ENCODE measurements at regions not wholly inside any gene's neighbourhood (a gene's known extent, or its start where the extent isn't known, plus 50 kb on each side); places are given as distances from the start of the nearest gene placed in this dataset.

DNA sequence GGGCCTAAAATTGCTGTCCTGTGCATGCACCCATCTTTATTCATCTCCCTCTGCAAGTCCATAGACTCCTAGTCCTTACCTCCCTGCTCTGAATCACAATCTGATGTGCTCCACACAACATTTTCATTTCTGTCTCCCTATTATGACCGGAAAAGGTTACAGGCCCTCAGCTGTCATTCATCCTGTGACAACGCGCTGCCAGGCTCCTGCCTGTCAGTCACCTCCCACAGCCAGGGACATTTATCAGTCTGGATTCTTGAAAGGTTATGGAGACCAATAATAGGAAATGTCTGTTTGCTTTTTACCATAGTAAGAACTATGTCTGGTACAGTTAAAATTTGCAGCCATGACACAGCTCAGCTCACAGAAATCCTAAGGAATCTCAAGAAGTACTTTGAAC is 197.1 kb downstream of the RDH14 start:
- Mint-ChIP-seq H3K4me1 (no peaks in the 10 kb centered on the region), H3K4me3 (no peak overlapping the region), H3K27ac (no peak overlapping the region), H3K36me3 (ENCODE audit: low read depth) (no peaks in the 10 kb centered on the region), H3K9me3 (no peaks in the 10 kb centered on the region), H3K27me3 (peaks cover 2% of the 10 kb centered on the region)
- no peak for ATAC-seq
- DNase-seq = no peak

DNA sequence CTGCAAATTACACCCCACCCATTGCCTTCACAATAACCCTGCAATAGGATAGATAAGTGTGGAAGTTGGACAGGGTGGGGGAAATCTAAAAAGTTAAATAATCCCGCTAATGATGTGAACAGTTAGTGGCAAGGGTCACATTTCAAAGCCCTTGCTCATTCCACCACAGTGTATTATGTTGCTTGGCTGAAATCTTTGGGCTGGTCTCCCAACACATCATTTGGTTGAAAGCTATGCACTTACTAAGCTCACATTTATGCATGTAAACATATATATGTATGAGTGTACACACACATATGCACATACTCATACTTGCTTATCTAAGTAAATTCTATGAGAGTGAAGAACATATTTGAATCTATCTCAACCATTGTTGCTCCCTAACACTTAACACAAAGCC is 197.8 kb downstream of the RDH14 start:
- Mint-ChIP-seq H3K27me3 (peaks cover 2% of the 10 kb centered on the region), H3K9me3 (no peaks in the 10 kb centered on the region)
- no peak for DNase-seq

DNA sequence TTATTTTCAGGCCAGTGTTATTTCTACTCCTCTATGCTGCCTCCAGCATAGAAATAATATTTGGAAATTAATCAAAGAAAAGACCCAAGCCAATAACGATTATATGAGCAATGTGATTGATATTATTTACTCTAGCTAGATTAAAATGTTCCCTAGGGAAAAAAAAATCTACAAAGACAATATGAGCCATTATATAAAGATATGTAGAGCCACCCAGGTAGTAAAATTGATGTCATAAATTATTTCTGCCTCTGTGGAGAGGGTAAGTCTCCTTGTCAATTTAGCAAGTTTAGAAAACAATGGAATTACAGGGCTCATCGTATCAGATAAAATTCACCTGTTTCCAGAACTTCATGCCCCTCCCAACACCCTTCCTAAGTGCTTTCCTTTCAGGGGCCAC is 202.9 kb downstream of the RDH14 start:
- H3K9me3 Mint-ChIP-seq = no peaks in the 10 kb centered on the region
- no peaks in the 10 kb centered on the region for H3K36me3 Mint-ChIP-seq (ENCODE audit: low read depth)
- ATAC-seq (no peak), DNase-seq (no peak)
- H3K27ac Mint-ChIP-seq = no peak overlapping the region
- peaks cover 2% of the 10 kb centered on the region for H3K27me3 Mint-ChIP-seq
- no peaks in the 10 kb centered on the region for H3K4me1 Mint-ChIP-seq
- H3K4me3 Mint-ChIP-seq = no peak overlapping the region

More for the DNA sequence above, 197.8 kb downstream of the RDH14 start:
- H3K27ac Mint-ChIP-seq = no peak overlapping the region
- H3K4me3 Mint-ChIP-seq = no peak overlapping the region
- no peaks in the 10 kb centered on the region for H3K36me3 Mint-ChIP-seq (ENCODE audit: low read depth)
- ATAC-seq = no peak
- H3K4me1 Mint-ChIP-seq = no peaks in the 10 kb centered on the region

DNA sequence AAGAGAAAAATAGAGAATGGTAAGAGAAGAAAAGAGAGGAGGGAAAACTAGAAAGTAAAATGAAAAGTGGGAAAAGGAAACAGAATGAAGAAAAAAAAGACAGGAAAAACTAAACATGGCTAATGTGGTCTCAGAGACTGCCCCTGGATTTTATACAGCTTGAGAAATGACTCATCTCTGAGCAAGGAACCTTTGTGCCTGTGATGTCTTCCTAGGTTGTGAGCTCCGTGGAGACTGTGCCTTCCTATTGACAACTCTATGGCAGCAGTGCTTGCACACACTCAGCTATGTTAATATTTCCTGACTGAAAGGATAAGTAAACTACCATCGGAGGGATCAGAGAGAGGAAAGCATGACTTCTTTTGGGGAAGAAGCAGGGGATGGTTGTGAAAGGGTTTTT is 203.8 kb downstream of the RDH14 start:
- Mint-ChIP-seq H3K36me3 (ENCODE audit: low read depth) (no peaks in the 10 kb centered on the region), H3K27ac (no peak overlapping the region), H3K27me3 (peaks cover 2% of the 10 kb centered on the region), H3K9me3 (no peaks in the 10 kb centered on the region), H3K4me1 (no peaks in the 10 kb centered on the region), H3K4me3 (no peak overlapping the region)
- no peak for ATAC-seq
- DNase-seq = no peak

DNA sequence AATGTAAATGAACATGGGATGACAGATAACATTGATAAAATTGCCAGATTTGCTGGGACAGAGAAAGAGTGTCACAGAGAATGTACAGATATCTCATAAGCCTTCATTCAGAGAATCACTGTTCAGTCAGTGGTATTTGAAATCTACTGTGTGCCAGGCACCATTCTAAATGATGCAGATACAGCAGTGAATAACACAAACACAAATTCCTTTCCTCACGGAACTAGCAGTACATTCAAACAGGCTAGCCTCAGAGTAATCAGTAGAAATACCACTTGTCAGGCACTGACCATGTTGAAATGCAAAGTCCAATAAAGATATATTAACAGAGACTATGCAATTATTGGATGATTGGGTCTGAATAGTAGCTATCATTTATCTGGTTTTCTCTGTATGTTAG is 211.0 kb downstream of the RDH14 start:
- Mint-ChIP-seq H3K36me3 (ENCODE audit: low read depth) (no peaks in the 10 kb centered on the region), H3K4me1 (no peaks in the 10 kb centered on the region), H3K27me3 (no peaks in the 10 kb centered on the region), H3K9me3 (no peaks in the 10 kb centered on the region), H3K4me3 (no peak overlapping the region), H3K27ac (no peak overlapping the region)
- no peak for DNase-seq
- ATAC-seq = no peak

DNA sequence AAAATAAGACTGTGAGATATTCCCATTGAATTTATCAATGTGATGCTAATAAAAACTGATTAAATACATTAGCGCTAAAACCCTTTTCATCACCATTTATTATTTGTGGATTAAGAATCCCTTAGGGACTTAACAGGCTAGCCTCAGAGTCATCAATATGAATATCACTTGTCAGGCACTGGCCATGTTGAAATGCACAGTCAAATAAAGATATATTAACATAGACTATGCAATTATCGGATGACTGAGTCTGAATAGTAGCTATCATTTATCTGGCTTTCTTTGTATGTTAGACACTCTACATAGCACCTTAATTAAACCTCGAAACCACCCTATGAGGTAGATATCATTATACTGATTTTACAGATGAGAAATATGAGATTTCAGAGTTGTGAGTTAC is 213.6 kb downstream of the RDH14 start:
- Mint-ChIP-seq H3K9me3 (peaks cover 9% of the 10 kb centered on the region), H3K36me3 (ENCODE audit: low read depth) (no peaks in the 10 kb centered on the region), H3K27ac (no peak overlapping the region), H3K4me3 (no peak overlapping the region), H3K4me1 (no peaks in the 10 kb centered on the region), H3K27me3 (peaks cover 2% of the 10 kb centered on the region)
- DNase-seq = no peak
- ATAC-seq = no peak

DNA sequence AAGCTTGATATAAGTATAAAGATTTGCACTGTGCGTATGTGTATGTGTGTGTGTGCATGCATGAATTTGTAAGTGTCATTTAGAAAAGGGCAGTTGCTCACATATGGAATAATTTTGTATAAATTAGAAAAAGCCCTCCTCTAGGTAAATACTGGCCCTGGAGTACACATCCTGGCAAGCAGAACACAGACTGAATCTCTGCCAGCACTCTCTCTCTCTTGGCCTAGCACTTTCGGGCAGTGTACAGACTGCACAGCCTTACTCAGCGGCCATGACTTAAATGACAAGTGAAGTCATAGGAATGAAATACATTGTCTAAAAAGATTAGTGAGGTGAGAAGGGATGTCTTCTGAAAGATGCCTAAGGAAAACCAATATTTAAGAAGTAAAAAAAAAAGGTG is 214.1 kb downstream of the RDH14 start:
- no peaks in the 10 kb centered on the region for H3K4me1 Mint-ChIP-seq
- H3K27ac Mint-ChIP-seq = no peak overlapping the region
- ATAC-seq (no peak), DNase-seq (no peak)
- H3K4me3 Mint-ChIP-seq = no peak overlapping the region
- no peaks in the 10 kb centered on the region for H3K36me3 Mint-ChIP-seq (ENCODE audit: low read depth)
- peaks cover 9% of the 10 kb centered on the region for H3K9me3 Mint-ChIP-seq
- H3K27me3 Mint-ChIP-seq = peaks cover 2% of the 10 kb centered on the region

DNA sequence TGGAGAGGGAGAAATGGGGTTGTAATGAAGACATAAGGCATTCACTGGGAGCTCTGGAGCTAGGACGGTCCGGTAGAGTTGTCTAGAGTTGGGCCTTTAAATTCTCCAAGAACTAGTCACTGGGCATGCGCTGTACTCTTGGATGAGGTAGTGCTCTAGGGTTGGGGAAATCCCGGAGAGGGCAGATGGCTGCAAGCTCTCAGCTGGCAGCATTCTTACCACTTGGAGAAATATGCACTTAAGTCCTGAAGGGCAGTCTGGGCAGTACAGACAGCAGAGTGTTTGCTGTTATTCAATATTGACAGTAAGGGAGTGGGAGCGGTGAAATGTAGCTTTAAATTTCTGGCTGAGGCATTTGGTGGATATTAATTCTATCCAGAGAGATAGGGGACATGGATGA is 214.6 kb downstream of the RDH14 start:
- Mint-ChIP-seq H3K27me3 (peaks cover 2% of the 10 kb centered on the region), H3K27ac (no peak overlapping the region)

DNA sequence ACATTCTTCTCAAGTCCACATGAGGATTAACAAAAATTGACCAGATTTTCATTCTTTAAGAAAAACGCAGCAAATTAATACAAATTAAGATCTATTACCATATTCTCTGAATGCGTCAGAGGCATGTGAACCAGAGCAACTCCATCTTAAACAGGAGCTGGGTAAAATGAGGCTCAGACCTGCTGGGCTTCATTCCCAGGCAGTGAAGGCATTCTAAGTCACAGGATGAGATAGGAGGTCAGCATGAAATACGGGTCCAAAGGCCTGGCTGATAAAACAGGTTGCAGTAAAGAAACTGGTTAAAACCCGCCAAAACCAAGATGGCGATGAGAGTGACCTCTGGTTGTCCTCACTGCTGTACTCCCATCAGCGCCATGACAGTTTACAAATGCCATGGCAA is 217.6 kb downstream of the RDH14 start:
- DNase-seq (no peak), ATAC-seq (no peak)
- Mint-ChIP-seq H3K36me3 (ENCODE audit: low read depth) (no peaks in the 10 kb centered on the region), H3K9me3 (peaks cover 9% of the 10 kb centered on the region), H3K27me3 (peaks cover 2% of the 10 kb centered on the region), H3K4me1 (no peaks in the 10 kb centered on the region), H3K4me3 (no peak overlapping the region), H3K27ac (no peak overlapping the region)

More for the DNA sequence above, 214.6 kb downstream of the RDH14 start:
- no peaks in the 10 kb centered on the region for H3K36me3 Mint-ChIP-seq (ENCODE audit: low read depth)
- DNase-seq (no peak), ATAC-seq (no peak)
- H3K9me3 Mint-ChIP-seq = peaks cover 9% of the 10 kb centered on the region
- no peak overlapping the region for H3K4me3 Mint-ChIP-seq
- H3K4me1 Mint-ChIP-seq = no peaks in the 10 kb centered on the region

DNA sequence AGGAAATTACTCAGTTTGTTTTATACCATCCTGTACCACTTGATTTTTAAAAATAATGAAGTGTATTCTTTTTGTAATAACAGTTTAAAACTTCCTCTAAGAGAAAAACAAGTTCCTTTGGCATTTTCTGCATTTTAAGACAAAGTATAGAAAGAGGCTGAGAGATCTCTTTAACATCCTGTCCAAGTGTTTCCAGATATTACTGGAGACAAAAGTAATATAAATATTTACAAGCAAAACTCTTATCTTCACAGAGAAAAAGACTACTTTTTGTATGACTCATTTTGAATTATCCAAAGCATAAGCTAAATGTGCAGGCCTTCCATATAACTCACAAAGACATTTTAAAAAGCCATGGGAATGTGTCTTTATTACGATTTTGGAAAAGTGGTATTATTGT is 221.1 kb downstream of the RDH14 start:
- no peaks in the 10 kb centered on the region for H3K36me3 Mint-ChIP-seq (ENCODE audit: low read depth)
- H3K9me3 Mint-ChIP-seq = peaks cover 9% of the 10 kb centered on the region
- H3K27me3 Mint-ChIP-seq = peaks cover 2% of the 10 kb centered on the region
- no peak overlapping the region for H3K4me3 Mint-ChIP-seq
- H3K27ac Mint-ChIP-seq = no peak overlapping the region
- no peaks in the 10 kb centered on the region for H3K4me1 Mint-ChIP-seq
- no peak for DNase-seq
- ATAC-seq = no peak

DNA sequence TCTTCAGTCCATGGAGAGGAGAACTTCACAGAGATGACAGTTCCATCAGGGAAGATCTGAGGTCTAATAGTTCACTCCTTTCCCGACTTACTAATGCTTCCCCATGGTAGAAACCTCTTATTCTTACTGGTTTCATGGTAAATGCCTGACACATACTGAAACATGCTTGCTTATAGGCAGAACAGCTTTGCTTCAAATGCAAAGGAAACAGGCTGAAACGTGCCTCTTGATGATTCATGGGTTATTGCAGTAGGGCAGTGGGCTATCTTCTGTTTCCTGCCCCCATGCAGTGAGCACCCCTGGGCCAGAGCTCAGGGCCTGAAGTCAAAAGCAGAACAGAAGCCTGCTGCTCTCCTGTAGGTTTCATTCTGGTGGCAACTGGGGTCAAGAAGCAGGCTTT is 223.5 kb downstream of the RDH14 start:
- H3K27me3 Mint-ChIP-seq = no peaks in the 10 kb centered on the region
- H3K27ac Mint-ChIP-seq = no peak overlapping the region
- no peaks in the 10 kb centered on the region for H3K36me3 Mint-ChIP-seq (ENCODE audit: low read depth)
- no peaks in the 10 kb centered on the region for H3K4me1 Mint-ChIP-seq
- no peaks in the 10 kb centered on the region for H3K9me3 Mint-ChIP-seq
- no peak overlapping the region for H3K4me3 Mint-ChIP-seq
- DNase-seq = no peak
- no peak for ATAC-seq

DNA sequence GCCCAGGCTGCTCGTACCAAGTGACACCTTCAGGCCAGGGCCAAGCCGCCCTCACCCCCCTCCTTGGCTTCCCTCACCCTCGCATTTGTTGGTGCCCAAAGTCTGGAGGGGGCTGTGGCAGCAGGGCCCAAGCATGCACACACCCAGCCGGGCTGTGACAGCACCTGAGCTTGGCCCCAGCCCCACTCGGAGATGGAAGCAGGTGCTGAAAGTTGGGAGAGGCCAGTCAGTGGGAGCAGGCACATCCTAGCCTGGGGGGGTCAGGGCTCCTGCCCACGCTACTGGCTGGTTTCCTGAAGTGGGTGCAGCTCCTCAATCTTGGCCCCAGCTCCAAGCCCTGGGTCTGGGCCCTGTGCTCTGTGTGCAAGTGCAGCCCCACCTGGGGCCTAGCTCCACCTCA is 228.0 kb downstream of the RDH14 start:
- Mint-ChIP-seq H3K36me3 (ENCODE audit: low read depth) (no peaks in the 10 kb centered on the region), H3K9me3 (no peaks in the 10 kb centered on the region), H3K27me3 (no peaks in the 10 kb centered on the region), H3K4me3 (no peak overlapping the region), H3K4me1 (no peaks in the 10 kb centered on the region), H3K27ac (no peak overlapping the region)
- DNase-seq (no peak), ATAC-seq (no peak)

DNA sequence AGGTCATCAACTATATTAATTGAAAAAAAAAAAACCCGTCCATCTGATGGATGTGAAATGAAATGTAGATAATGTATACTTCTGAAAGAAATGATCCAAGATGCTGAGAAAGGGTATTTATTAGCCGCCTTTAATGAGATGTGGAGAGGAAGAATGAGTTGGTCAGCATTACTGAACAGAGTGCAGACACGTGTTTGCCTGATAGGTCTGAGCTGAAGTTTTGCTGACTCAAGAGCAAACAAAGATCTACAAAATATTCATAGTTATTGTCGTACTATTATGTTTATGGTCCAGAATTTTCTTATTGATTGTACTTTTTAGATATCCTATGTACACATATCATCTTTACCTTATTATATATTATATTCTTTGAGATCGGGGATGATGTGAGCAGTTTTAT is 235.3 kb downstream of the RDH14 start:
- no peaks in the 10 kb centered on the region for H3K27me3 Mint-ChIP-seq
- H3K4me3 Mint-ChIP-seq = no peak overlapping the region
- H3K36me3 Mint-ChIP-seq (ENCODE audit: low read depth) = no peaks in the 10 kb centered on the region
- H3K4me1 Mint-ChIP-seq = no peaks in the 10 kb centered on the region
- DNase-seq = no peak
- no peak overlapping the region for H3K27ac Mint-ChIP-seq
- ATAC-seq = no peak
- H3K9me3 Mint-ChIP-seq = no peaks in the 10 kb centered on the region

DNA sequence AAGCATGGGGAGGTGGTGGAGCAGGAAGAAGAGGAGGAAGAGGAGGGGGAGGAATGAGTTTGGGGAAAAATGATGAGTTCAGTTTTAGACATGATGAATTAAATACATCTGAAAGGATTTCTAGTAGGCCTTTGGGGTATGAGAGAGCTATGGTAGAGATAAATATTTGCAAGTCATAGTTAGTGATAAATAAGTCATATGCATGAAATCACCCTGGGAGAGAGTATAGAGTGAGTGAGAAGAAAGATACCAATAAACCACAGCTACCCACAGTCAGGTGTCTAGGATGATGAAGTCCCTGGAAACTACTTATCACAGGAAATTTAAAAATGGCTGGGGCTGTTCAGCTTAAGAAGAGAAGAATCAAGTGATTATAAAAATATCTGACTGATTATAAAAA is 240.5 kb downstream of the RDH14 start:
- ATAC-seq (no peak), DNase-seq (no peak)
- Mint-ChIP-seq H3K27ac (no peak overlapping the region), H3K9me3 (no peaks in the 10 kb centered on the region), H3K36me3 (ENCODE audit: low read depth) (no peaks in the 10 kb centered on the region), H3K27me3 (no peaks in the 10 kb centered on the region), H3K4me3 (no peak overlapping the region), H3K4me1 (no peaks in the 10 kb centered on the region)

DNA sequence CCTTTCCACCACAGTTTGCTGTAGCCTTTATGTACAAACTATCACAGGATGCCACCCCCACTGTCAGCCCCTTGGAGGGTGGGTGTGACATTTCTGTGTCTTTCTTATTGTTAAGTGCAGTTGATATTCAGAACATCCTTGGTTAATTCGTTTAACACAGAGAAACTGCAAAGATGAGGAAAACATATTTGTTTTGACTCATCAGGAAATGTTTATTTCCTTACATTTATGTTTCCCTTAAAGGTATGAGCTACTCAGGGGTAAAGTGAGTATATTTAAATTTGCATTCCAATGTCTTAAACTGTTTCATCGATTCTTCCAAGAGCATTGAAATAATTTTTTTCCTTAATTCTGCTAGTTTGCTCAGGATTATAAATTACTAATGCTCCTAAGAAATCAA is 243.4 kb downstream of the RDH14 start:
- ATAC-seq = no peak
- H3K27ac Mint-ChIP-seq = no peak overlapping the region
- DNase-seq = no peak
- peaks cover 5% of the 10 kb centered on the region for H3K9me3 Mint-ChIP-seq
- no peaks in the 10 kb centered on the region for H3K4me1 Mint-ChIP-seq
- H3K4me3 Mint-ChIP-seq = no peak overlapping the region
- no peaks in the 10 kb centered on the region for H3K27me3 Mint-ChIP-seq
- H3K36me3 Mint-ChIP-seq (ENCODE audit: low read depth) = no peaks in the 10 kb centered on the region

DNA sequence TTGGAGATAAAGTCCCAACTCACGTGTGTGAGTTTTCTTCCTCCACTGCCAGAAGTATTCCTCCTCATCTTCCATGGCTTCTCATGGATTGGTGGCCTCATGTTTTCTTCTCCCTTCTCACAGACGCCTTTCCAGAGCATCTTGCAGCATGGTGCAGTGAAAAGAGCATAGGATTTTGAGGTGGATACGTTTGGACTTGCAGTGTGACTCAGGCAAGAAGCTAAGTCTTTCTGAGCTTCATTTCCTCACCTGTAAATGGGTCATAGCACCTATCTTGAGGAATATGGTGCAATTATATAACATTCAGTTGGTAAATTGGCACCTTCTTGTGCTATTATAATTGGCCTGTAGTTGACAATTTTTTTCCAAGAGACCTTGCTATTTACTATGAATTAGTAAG is 247.6 kb downstream of the RDH14 start:
- Mint-ChIP-seq H3K27ac (no peak overlapping the region), H3K9me3 (peaks cover 5% of the 10 kb centered on the region)
- no peak for ATAC-seq

More for the DNA sequence above, 247.6 kb downstream of the RDH14 start:
- H3K27me3 Mint-ChIP-seq = peaks cover 4% of the 10 kb centered on the region
- no peak overlapping the region for H3K4me3 Mint-ChIP-seq
- H3K36me3 Mint-ChIP-seq (ENCODE audit: low read depth) = no peaks in the 10 kb centered on the region
- no peak for DNase-seq
- no peaks in the 10 kb centered on the region for H3K4me1 Mint-ChIP-seq

All from activated naive CD8-positive, alpha-beta T cell treated with anti-CD3 and anti-CD28 coated beads, Interleukin-2, amount 50 U/mL, for 24 hours (primary cell).